H1 (cell line): ENCODE measurements at regions not wholly inside any gene's neighbourhood (a gene's known extent, or its start where the extent isn't known, plus 50 kb on each side); places are given as distances from the start of the nearest gene placed in this dataset.

ENCODE experiments used
- CTCF ChIA-PET: fragments of 300-600 bp; sonication (Branson Sonifier 250); formaldehyde crosslinking; loops from one replicate; lab custom pipeline; 2021; ENCODE audit not compliant: partially characterized antibody; lab: Charles Lee
- POLR2A ChIA-PET: fragments of 300-600 bp; sonication (Branson Sonifier 250); formaldehyde crosslinking; loops from one replicate; lab custom pipeline; 2021; ENCODE audit warnings: inconsistent platforms; ENCODE audit not compliant: partially characterized antibody; lab: Charles Lee
- DNase-seq, 2 experiments: peaks; one replicate each; pipeline versions ENCODE4 v3.0.0 to v3.0.0-alpha.2; 2010 to 2022; ENCODE audit warnings: low spot score in 2 of 2, low read depth in 1 of 2, mixed read lengths in 1 of 2
- FAIRE-seq: peaks from 2 replicates; lab custom pipeline; 2011; peaks lifted over from hg19 to GRCh38; lab: Jason Lieb, UNC
- H2AFZ ChIP-seq: 2 replicates; pipeline ENCODE4 v1.8.1; 2012; ENCODE audit warnings: low read length, inconsistent platforms
- H2AK5ac ChIP-seq: 2 replicates; pipeline ENCODE4 v1.6.1; 2013; ENCODE audit warnings: low read depth, low read length
- H2BK120ac ChIP-seq: replicated peaks from 2 replicates; pipeline ENCODE3; 2013; ENCODE audit warnings: low read depth, low read length, inconsistent platforms
- H2BK12ac ChIP-seq: 2 replicates; pipeline ENCODE4 v1.6.1; 2013; ENCODE audit warnings: low read depth, low read length
- H2BK15ac ChIP-seq: 2 replicates; pipeline ENCODE4 v1.6.1; 2013; ENCODE audit warnings: low read length
- H2BK20ac ChIP-seq: 2 replicates; pipeline ENCODE4 v1.6.1; 2013; ENCODE audit warnings: low read length
- H2BK5ac ChIP-seq: 2 replicates; pipeline ENCODE4 v1.6.1; 2013; ENCODE audit warnings: low read depth, low read length
- H3K14ac ChIP-seq: 2 replicates; pipeline ENCODE4 v1.6.1; 2013; ENCODE audit warnings: inconsistent platforms; ENCODE audit not compliant: insufficient read length
- H3K18ac ChIP-seq: 2 replicates; pipeline ENCODE4 v1.6.1; 2013; ENCODE audit warnings: low read length; ENCODE audit errors: extremely low read depth
- H3K23ac ChIP-seq: 2 replicates; pipeline ENCODE4 v1.6.1; 2013; ENCODE audit warnings: inconsistent platforms; ENCODE audit not compliant: insufficient read length
- H3K23me2 ChIP-seq: 2 replicates; pipeline ENCODE4 v1.6.1; 2013; ENCODE audit warnings: low read depth, low read length
- H3K27ac ChIP-seq: 2 replicates; pipeline ENCODE4 v1.6.1; 2011; ENCODE audit warnings: low read depth, low read length, inconsistent platforms
- H3K27me3 ChIP-seq, 4 experiments: replicated peaks in 1 of 4; 1 replicate in 1 of 4; 2 replicates in 3 of 4; pipeline versions ENCODE4 v1.6.1 to v1.8.1; 2011 to 2013; ENCODE audit warnings: low read length in 3 of 4, mild to moderate bottlenecking in 3 of 4, inconsistent platforms in 2 of 4, mixed read lengths in 2 of 4, moderate library complexity in 1 of 4; ENCODE audit not compliant: control insufficient read depth in 3 of 4, insufficient read depth in 3 of 4; ENCODE audit errors: extremely low read depth in 1 of 4
- H3K36me3 ChIP-seq, 4 experiments: 2 replicates each; pipeline versions ENCODE4 v1.6.1 to v1.8.1; 2011 to 2013; ENCODE audit warnings: mild to moderate bottlenecking in 4 of 4, low read length in 3 of 4, moderate library complexity in 2 of 4, control low read depth in 1 of 4, inconsistent platforms in 1 of 4; ENCODE audit not compliant: insufficient read depth in 4 of 4, control insufficient read depth in 2 of 4
- H3K4ac ChIP-seq: replicated peaks from 2 replicates; pipeline ENCODE3; 2013; ENCODE audit warnings: low read length, low read depth, mixed read lengths, inconsistent platforms; ENCODE audit not compliant: insufficient read length
- H3K4me1 ChIP-seq, 4 experiments: replicated peaks in 1 of 4; 1 replicate in 1 of 4; 2 replicates in 3 of 4; pipeline versions ENCODE4 v1.6.1 to v1.8.1; 2011 to 2013; ENCODE audit warnings: low read length in 3 of 4, inconsistent platforms in 2 of 4, mixed read lengths in 1 of 4; ENCODE audit not compliant: insufficient read depth in 4 of 4, control insufficient read depth in 3 of 4
- H3K4me2 ChIP-seq, 2 experiments: 2 replicates each; pipeline versions ENCODE4 v1.6.1 to v1.8.1; 2011 to 2013; ENCODE audit warnings: low read depth in 2 of 2, low read length in 2 of 2, control low read depth in 1 of 2, inconsistent platforms in 1 of 2, mild to moderate bottlenecking in 1 of 2; ENCODE audit not compliant: insufficient read depth in 1 of 2
- H3K4me3 ChIP-seq, 4 experiments: fragments of 200-600, 300-600 bp in 1 of 4; sonication (generic), shearing (Covaris generic), sonication (Bioruptor Twin) in 1 of 4; 2 replicates each; pipeline versions ENCODE4 v1.5.1 to v1.8.1; 2011 to 2016; ENCODE audit warnings: low read length in 4 of 4, low read depth in 3 of 4, control low read depth in 2 of 4, inconsistent platforms in 2 of 4, mild to moderate bottlenecking in 2 of 4, mixed read lengths in 1 of 4, moderate library complexity in 1 of 4; ENCODE audit not compliant: insufficient read depth in 2 of 4; ENCODE audit errors: extremely low read depth in 1 of 4
- H3K56ac ChIP-seq: replicated peaks from 2 replicates; pipeline ENCODE3; 2013; ENCODE audit warnings: low read depth, mild to moderate bottlenecking, mixed read lengths, low read length, inconsistent platforms; ENCODE audit not compliant: insufficient read length
- H3K79me1 ChIP-seq: 2 replicates; pipeline ENCODE4 v1.6.1; 2013; ENCODE audit warnings: low read depth, low read length, control low read depth
- H3K79me2 ChIP-seq, 2 experiments: 2 replicates each; pipeline versions ENCODE4 v1.6.1 to v1.8.1; 2012 to 2013; ENCODE audit warnings: low read length in 2 of 2, mild to moderate bottlenecking in 2 of 2, inconsistent platforms in 1 of 2; ENCODE audit not compliant: insufficient read depth in 2 of 2, control insufficient read depth in 1 of 2
- H3K9ac ChIP-seq, 4 experiments: replicated peaks in 1 of 4; 1 replicate in 1 of 4; 2 replicates in 3 of 4; pipeline versions ENCODE4 v1.6.1 to v1.8.1; 2011 to 2013; ENCODE audit warnings: low read depth in 3 of 4, low read length in 3 of 4, control low read depth in 2 of 4, mild to moderate bottlenecking in 2 of 4, moderate library complexity in 2 of 4, inconsistent platforms in 1 of 4; ENCODE audit errors: extremely low read depth in 1 of 4
- H3K9me3 ChIP-seq, 2 experiments: 2 replicates each; pipeline versions ENCODE4 v1.6.1 to v1.8.1; 2012 to 2013; ENCODE audit warnings: mild to moderate bottlenecking in 2 of 2, moderate library complexity in 2 of 2, control low read depth in 1 of 2, inconsistent platforms in 1 of 2, low read depth in 1 of 2, low read length in 1 of 2, mixed read lengths in 1 of 2; ENCODE audit not compliant: insufficient read depth in 2 of 2
- H4K20me1 ChIP-seq, 2 experiments: replicated peaks in 1 of 2; 2 replicates each; pipeline versions ENCODE3 to v1.8.1; 2011 to 2013; ENCODE audit warnings: inconsistent platforms in 2 of 2, low read length in 2 of 2, mild to moderate bottlenecking in 1 of 2; ENCODE audit not compliant: insufficient read depth in 2 of 2, control insufficient read depth in 1 of 2
- H4K5ac ChIP-seq: 2 replicates; pipeline ENCODE4 v1.6.1; 2013; ENCODE audit warnings: low read length, low read depth, mixed read lengths, inconsistent platforms; ENCODE audit not compliant: insufficient read length
- H4K8ac ChIP-seq: 2 replicates; pipeline ENCODE4 v1.8.0; 2013; ENCODE audit warnings: mild to moderate bottlenecking, moderate library complexity, low read length, inconsistent platforms; ENCODE audit not compliant: insufficient read depth; ENCODE audit errors: extremely low read depth
- H4K91ac ChIP-seq: replicated peaks from 2 replicates; pipeline ENCODE3; 2013; ENCODE audit warnings: low read length, mixed read lengths, inconsistent platforms; ENCODE audit not compliant: insufficient read length
- ATF3 ChIP-seq: IDR thresholded peaks from 2 replicates; pipeline ENCODE4 v1.6.1; 2011; ENCODE audit warnings: low read depth, mild to moderate bottlenecking, low read length; ENCODE audit not compliant: insufficient read depth
- CEBPB ChIP-seq: IDR thresholded peaks from 2 replicates; pipeline ENCODE4 v1.6.1; 2012; ENCODE audit warnings: low read depth, low read length
- GABPA ChIP-seq: IDR thresholded peaks from 2 replicates; pipeline ENCODE4 v1.6.1; 2011; ENCODE audit warnings: mild to moderate bottlenecking, low read length, moderate library complexity, borderline replicate concordance; ENCODE audit not compliant: insufficient read depth
- HDAC6 ChIP-seq: IDR thresholded peaks from one replicate; pipeline ENCODE4 v1.7.1; 2012; ENCODE audit warnings: low read depth, mild to moderate bottlenecking, inconsistent platforms, low read length, moderate library complexity
- JUN ChIP-seq: IDR thresholded peaks from 2 replicates; pipeline ENCODE4 v1.6.1; 2011; ENCODE audit warnings: low read depth, mild to moderate bottlenecking, improper control_type of control experiment, low read length
- JUND ChIP-seq: IDR thresholded peaks from 2 replicates; pipeline ENCODE4 v1.6.1; 2011; ENCODE audit warnings: mild to moderate bottlenecking, improper control_type of control experiment, low read length
- POLR2A ChIP-seq, 2 experiments: IDR thresholded peaks; 1 replicate in 1 of 2; 2 replicates in 1 of 2; pipeline ENCODE4 v1.6.1; 2011; ENCODE audit warnings: low read depth in 2 of 2, low read length in 2 of 2, mild to moderate bottlenecking in 2 of 2; ENCODE audit errors: control extremely low read depth in 1 of 2
- POU5F1 ChIP-seq: IDR thresholded peaks from 2 replicates; pipeline ENCODE4 v1.6.1; 2011; ENCODE audit warnings: low read depth, mild to moderate bottlenecking, low read length, moderate library complexity
- SAP30 ChIP-seq: fragments of 300-600 bp; sonication (generic); IDR thresholded peaks from 2 replicates; pipeline ENCODE4 v1.7.1; 2012; ENCODE audit warnings: low read length, moderate library complexity, mild to moderate bottlenecking, inconsistent platforms; ENCODE audit not compliant: insufficient read depth, insufficient replicate concordance
- SIRT6 ChIP-seq: IDR thresholded peaks from one replicate; pipeline ENCODE4 v1.7.1; 2012; ENCODE audit warnings: low read length, inconsistent platforms
- TAF7 ChIP-seq: optimal IDR thresholded peaks from 2 replicates; pipeline ENCODE3; 2011; ENCODE audit warnings: low read depth, mild to moderate bottlenecking, inconsistent platforms, low read length, moderate library complexity, borderline replicate concordance
- WGBS, 2 experiments: shearing (Covaris generic) in 1 of 2; methylation state at CpG; one replicate each; pipeline versions ENCODE4 v1.1.6 to v1.1.7; 2013 to 2015; ENCODE audit warnings: low lambda C conversion rate in 2 of 2, mixed read lengths in 2 of 2, inconsistent platforms in 1 of 2, low coverage in 1 of 2, missing lambda C conversion rate in 1 of 2; ENCODE audit not compliant: insufficient replicate concordance in 2 of 2, insufficient coverage in 1 of 2, insufficient read length in 1 of 2; ENCODE audit errors: extremely low coverage in 1 of 2, missing lambda C conversion rate in 1 of 2; 5-methylcytosine and 5-hydroxymethylcytosine counted together

DNA sequence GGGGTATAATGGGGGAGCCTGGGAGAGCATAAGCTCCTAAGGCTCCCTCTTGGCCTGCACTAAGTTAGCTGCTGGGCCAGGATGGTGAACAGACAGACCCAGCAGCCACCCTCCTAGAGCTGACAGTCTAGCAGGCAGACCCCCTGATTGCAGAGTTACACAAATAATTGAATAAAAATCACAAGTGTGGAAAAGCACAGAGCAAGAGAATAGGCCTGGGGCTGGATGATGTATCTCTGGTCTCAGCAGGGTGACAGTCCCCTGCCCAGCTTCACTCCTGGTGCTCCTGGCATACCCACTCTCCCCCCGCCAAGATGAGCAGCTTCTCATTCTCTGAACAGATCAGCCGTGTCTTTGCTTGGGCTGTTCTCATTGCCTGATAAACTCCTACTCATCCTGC is 86.1 kb upstream of the STX18 start:
- H3K4me3 ChIP-seq: no peak overlapping the region
- peaks cover 0 to 6% (median 0%) of the 10 kb centered on the region in 4 experiments; a peak in 3 of 7 replicates for H3K4me1 ChIP-seq
- 88% methylated on average over 2 of the region's 2 CpGs; no CpG with 5 or more reads in 1 of the 2 experiments for WGBS, 2 experiments
- TF ChIP-seq JUN: no peak
- TF ChIP-seq SAP30: no peak
- no peak for TF ChIP-seq GABPA
- TF ChIP-seq JUND: no peak
- no peak for TF ChIP-seq HDAC6
- TF ChIP-seq TAF7: no peak
- TF ChIP-seq ATF3: no peak
- no peak for TF ChIP-seq SIRT6
- TF ChIP-seq POLR2A (IDR thresholded peaks at IDR 0.05; ENCODE audit: control extremely low read depth in 1 of 2, low read depth in 2 of 2, low read length in 2 of 2): no peak
- TF ChIP-seq POU5F1: no peak
- TF ChIP-seq CEBPB: no peak
- TF ChIP-seq, all 59 proteins: peak for 0
- H3K27ac ChIP-seq: no peak overlapping the region
- no peak overlapping the region for H3K23ac ChIP-seq
- H4K20me1 ChIP-seq: peaks cover 0 to 3% of the 10 kb centered on the region in 2 experiments
- no peak overlapping the region for H2AFZ ChIP-seq
- H2BK5ac ChIP-seq: no peak overlapping the region
- H3K56ac ChIP-seq: no peak overlapping the region
- H3K79me1 ChIP-seq: no peaks in the 10 kb centered on the region; the same call in 1 of the 2 replicates
- H3K14ac ChIP-seq: no peak overlapping the region
- no peaks in the 10 kb centered on the region; the same call in 1 of the 2 replicates for H3K23me2 ChIP-seq
- no peak overlapping the region for H3K9ac ChIP-seq
- H2AK5ac ChIP-seq: no peak overlapping the region
- H4K8ac ChIP-seq: no peak overlapping the region
- H4K5ac ChIP-seq: no peak overlapping the region
- H4K91ac ChIP-seq: no peak overlapping the region
- H2BK15ac ChIP-seq: no peak overlapping the region
- ChIA-PET CTCF (interaction anchor here (1.0 to 1.6 kb wide), 3 partner anchors 24 to 134 kb away, joined by 3 to 4 read pairs (median 3); no protein-coding TSS in a partner anchor), POLR2A (interaction anchor here (1.3 kb wide), 1 partner anchor 8 kb away, joined by 3 read pairs; no protein-coding TSS in a partner anchor)
- no peak overlapping the region for H2BK12ac ChIP-seq
- DNase-seq: no peak
- no peak overlapping the region for H3K4me2 ChIP-seq
- H3K9me3 ChIP-seq: no peaks in the 10 kb centered on the region
- H3K27me3 ChIP-seq: no peaks in the 10 kb centered on the region
- FAIRE-seq: no peak
- H3K36me3 ChIP-seq: 0 out of 8 replicates have a peak, but pooled peaks cover 0 to 2% (median 0%) of the 10 kb centered on the region in 4 experiments
- H2BK20ac ChIP-seq: no peak overlapping the region
- no peak overlapping the region for H2BK120ac ChIP-seq
- no peak overlapping the region for H3K4ac ChIP-seq
- no peak overlapping the region for H3K18ac ChIP-seq
- H3K79me2 ChIP-seq: no peaks in the 10 kb centered on the region
